ENCODE measurements at regions not wholly inside any gene's neighbourhood (a gene's known extent, or its start where the extent isn't known, plus 50 kb on each side); places are given as distances from the start of the nearest gene placed in this dataset.

DNA sequence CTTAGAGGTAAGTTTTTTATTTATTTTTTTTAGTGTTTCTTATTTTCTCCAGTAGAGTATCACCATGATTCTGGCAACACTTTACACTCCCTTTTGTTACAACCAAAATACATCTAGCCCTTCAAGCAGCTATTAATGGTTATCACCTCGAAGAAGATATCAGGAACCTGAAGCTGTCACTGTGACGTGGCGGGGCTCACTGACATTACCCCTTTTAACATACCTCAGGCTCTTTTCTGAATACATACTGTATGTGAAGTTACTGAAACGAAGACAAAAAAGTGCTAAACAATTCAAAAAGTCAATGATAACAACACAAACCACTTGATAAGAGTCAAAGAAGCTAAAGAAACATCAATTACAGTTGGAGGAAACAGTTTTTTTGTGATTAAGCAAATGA, 1218.7 kb downstream of the EFNB2 start:
- Histone ChIP-seq H3K27me3 (no peaks in the 10 kb centered on the region), H3K4me3 (no peak overlapping the region), H3K36me3 (no peaks in the 10 kb centered on the region), H3K27ac (no peak overlapping the region), H3K4me1 (no peaks in the 10 kb centered on the region), H3K9me3 (no peaks in the 10 kb centered on the region)
- DNase-seq = no peak
- TF ChIP-seq CTCF (IDR thresholded peaks at IDR 0.05) = no peak
- intact Hi-C loops (cut with DNase I; ENCODE audit: low total_unique reads) = no loop called here

GRCh38 chr13:105312906-105313305, 1222.6 kb downstream of the EFNB2 start:
- Histone ChIP-seq H3K36me3 (no peaks in the 10 kb centered on the region), H3K4me3 (no peak overlapping the region), H3K4me1 (no peaks in the 10 kb centered on the region), H3K27me3 (no peaks in the 10 kb centered on the region), H3K9me3 (no peaks in the 10 kb centered on the region), H3K27ac (no peak overlapping the region)
- DNase-seq = no peak
- TF ChIP-seq CTCF (IDR thresholded peaks at IDR 0.05) = no peak
- intact Hi-C loops (cut with DNase I; ENCODE audit: low total_unique reads) = no loop called here

DNA sequence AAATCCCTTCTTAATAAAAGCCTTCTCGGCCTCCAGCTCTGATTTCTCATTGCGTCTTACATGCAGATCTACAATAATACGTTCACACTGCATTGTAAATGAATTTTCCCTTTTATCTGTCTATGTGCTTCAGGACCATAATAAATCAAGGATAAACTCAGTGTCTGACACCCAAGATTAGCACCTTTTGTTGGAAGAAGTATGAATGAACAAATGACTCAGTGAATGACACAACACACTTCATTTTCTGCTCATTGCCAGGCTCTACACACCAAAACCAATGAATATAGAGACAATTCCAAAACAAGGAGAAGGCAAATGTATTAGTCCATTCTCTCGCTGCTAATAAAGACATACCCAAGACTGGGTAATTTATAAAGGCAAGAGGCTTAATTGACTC, 1224.4 kb downstream of the EFNB2 start:
- no peak for TF ChIP-seq CTCF (IDR thresholded peaks at IDR 0.05)
- no peaks in the 10 kb centered on the region for H3K9me3 ChIP-seq

GRCh38 chr13:105307776-105308175, 1227.7 kb downstream of the EFNB2 start:
- Histone ChIP-seq H3K36me3 (no peaks in the 10 kb centered on the region), H3K4me3 (no peak overlapping the region), H3K4me1 (no peaks in the 10 kb centered on the region), H3K27ac (no peak overlapping the region), H3K27me3 (no peaks in the 10 kb centered on the region), H3K9me3 (no peaks in the 10 kb centered on the region)
- TF ChIP-seq CTCF (IDR thresholded peaks at IDR 0.05) = no peak
- DNase-seq = no peak
- intact Hi-C loops (cut with DNase I; ENCODE audit: low total_unique reads) = no loop called here

More for the DNA sequence above, 1224.4 kb downstream of the EFNB2 start:
- Histone ChIP-seq H3K4me3 (no peak overlapping the region), H3K27ac (no peak overlapping the region), H3K4me1 (no peaks in the 10 kb centered on the region), H3K27me3 (no peaks in the 10 kb centered on the region), H3K36me3 (no peaks in the 10 kb centered on the region)
- DNase-seq = no peak
- intact Hi-C loops (cut with DNase I; ENCODE audit: low total_unique reads) = no loop called here

- intact Hi-C loops (cut with DNase I; ENCODE audit: low total_unique reads) = no loop called here
- Histone ChIP-seq H3K4me3 (no peak overlapping the region), H3K4me1 (no peaks in the 10 kb centered on the region), H3K36me3 (no peaks in the 10 kb centered on the region), H3K27me3 (no peaks in the 10 kb centered on the region), H3K27ac (no peak overlapping the region), H3K9me3 (no peaks in the 10 kb centered on the region)
- no peak for DNase-seq
- TF ChIP-seq CTCF (IDR thresholded peaks at IDR 0.05) = no peak
These were observed 1237.6 kb downstream of the EFNB2 start for GRCh38 chr13:105297839-105298238.

- H3K27me3 ChIP-seq = no peaks in the 10 kb centered on the region
- intact Hi-C loops (cut with DNase I; ENCODE audit: low total_unique reads) = no loop called here
- no peak for TF ChIP-seq CTCF (IDR thresholded peaks at IDR 0.05)
- no peak for DNase-seq
- no peaks in the 10 kb centered on the region for H3K4me1 ChIP-seq
- no peak overlapping the region for H3K27ac ChIP-seq
- no peaks in the 10 kb centered on the region for H3K36me3 ChIP-seq
- H3K4me3 ChIP-seq = no peak overlapping the region
- H3K9me3 ChIP-seq = no peaks in the 10 kb centered on the region
These were observed 1243.5 kb downstream of the EFNB2 start for GRCh38 chr13:105291987-105292386.
